ENCODE measurements at regions not wholly inside any gene's neighbourhood (a gene's known extent, or its start where the extent isn't known, plus 50 kb on each side); places are given as distances from the start of the nearest gene placed in this dataset.

DNA sequence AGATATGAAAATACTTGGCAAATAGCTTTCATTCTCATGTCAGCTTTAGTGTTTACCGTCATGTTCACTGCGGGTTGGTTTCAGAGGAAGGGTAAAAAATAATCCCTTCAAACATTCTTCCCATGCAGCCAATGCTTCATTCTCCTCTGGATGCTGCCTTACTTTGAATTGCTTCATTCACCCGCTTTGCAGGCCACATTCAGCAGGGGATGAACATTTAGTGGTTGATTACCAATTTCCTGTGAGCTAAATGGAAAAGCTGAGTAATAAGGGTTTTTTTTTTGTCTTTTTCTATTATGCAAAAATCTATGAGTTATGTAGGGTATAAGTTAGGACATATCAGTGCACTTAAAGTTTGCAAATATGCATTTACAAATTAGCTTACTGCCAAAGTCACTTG lies 96.3 kb upstream of the MEF2C start:
- TF ChIP-seq, protein P1, sequence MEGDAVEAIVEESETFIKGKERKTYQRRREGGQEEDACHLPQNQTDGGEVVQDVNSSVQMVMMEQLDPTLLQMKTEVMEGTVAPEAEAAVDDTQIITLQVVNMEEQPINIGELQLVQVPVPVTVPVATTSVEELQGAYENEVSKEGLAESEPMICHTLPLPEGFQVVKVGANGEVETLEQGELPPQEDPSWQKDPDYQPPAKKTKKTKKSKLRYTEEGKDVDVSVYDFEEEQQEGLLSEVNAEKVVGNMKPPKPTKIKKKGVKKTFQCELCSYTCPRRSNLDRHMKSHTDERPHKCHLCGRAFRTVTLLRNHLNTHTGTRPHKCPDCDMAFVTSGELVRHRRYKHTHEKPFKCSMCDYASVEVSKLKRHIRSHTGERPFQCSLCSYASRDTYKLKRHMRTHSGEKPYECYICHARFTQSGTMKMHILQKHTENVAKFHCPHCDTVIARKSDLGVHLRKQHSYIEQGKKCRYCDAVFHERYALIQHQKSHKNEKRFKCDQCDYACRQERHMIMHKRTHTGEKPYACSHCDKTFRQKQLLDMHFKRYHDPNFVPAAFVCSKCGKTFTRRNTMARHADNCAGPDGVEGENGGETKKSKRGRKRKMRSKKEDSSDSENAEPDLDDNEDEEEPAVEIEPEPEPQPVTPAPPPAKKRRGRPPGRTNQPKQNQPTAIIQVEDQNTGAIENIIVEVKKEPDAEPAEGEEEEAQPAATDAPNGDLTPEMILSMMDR (IDR thresholded peaks at IDR 0.05), result no peak
- no peak for TF ChIP-seq POLR2A (IDR thresholded peaks at IDR 0.05)
